ENCODE measurements at regions not wholly inside any gene's neighbourhood (a gene's known extent, or its start where the extent isn't known, plus 50 kb on each side); places are given as distances from the start of the nearest gene placed in this dataset.

DNA sequence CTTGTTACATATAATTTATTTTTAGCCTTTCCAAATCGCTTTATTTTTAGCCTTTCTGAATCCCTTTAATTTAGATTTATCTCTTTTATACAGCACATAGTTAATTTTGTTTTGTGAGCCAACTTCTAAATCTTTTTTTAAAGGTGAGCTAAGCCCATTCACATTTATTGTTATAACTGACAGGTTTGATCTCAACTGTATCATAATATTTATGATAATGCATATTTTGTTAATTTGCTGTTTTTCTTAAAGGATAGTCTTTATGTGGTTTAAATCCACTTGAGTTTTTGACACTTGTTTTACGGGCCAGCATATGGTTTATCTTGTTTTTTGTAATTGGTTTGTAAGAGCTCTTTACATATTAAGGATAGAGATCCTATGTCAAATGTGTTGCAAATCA, 177.8 kb upstream of the SMIM23 start:
- DNase-seq (ENCODE audit: low spot score) (no peak), ATAC-seq (ENCODE audit: insufficient number of reproducible peaks, low FRiP score, low read depth) (no peak)
- no peak overlapping the region for H3K27ac ChIP-seq
- no peak for TF ChIP-seq CTCF (IDR thresholded peaks at IDR 0.05)
- H3K9me3 ChIP-seq: no peaks in the 10 kb centered on the region
- H3K27me3 ChIP-seq (replicated peaks; ENCODE audit: insufficient read depth): no peaks in the 10 kb centered on the region
- H3K4me1 ChIP-seq (ENCODE audit: control insufficient read depth in 1 of 2, low read depth in 2 of 2): no peaks in the 10 kb centered on the region
- no peaks in the 10 kb centered on the region for H3K36me3 ChIP-seq
- no peak overlapping the region for H3K4me3 ChIP-seq

GRCh38 chr5:171609806-171610452, 175.7 kb upstream of the SMIM23 start:
- TF ChIP-seq CTCF (IDR thresholded peaks at IDR 0.05): no peak
- H3K27ac ChIP-seq: no peak overlapping the region
- no peaks in the 10 kb centered on the region for H3K27me3 ChIP-seq (replicated peaks; ENCODE audit: insufficient read depth)
- ATAC-seq (ENCODE audit: insufficient number of reproducible peaks, low FRiP score, low read depth) (no peak), DNase-seq (ENCODE audit: low spot score) (no peak)
- no peaks in the 10 kb centered on the region for H3K9me3 ChIP-seq
- H3K36me3 ChIP-seq: no peaks in the 10 kb centered on the region
- no peak overlapping the region for H3K4me3 ChIP-seq
- no peaks in the 10 kb centered on the region for H3K4me1 ChIP-seq (ENCODE audit: control insufficient read depth in 1 of 2, low read depth in 2 of 2)

DNA sequence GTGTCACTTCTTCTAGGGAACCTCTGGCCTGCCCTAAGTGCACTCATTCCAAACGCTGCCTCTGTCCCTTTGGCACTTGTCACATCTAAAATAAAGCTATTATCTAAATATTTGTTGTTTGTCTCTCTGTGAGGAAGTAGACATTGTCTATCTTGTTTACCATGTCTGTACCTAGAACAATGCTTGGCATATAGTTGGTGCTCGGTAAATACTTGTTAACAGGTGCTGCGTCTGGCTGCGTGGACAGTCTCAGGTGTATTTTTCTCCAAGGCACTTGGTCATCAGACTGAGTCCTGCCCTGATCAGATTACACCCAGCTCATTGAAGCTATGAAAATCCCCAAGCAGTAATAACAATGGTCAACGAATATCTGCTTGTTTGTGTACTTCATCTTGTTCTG, 174.9 kb upstream of the SMIM23 start:
- DNase-seq (ENCODE audit: low spot score): no peak
- Histone ChIP-seq H3K4me1 (ENCODE audit: control insufficient read depth in 1 of 2, low read depth in 2 of 2) (no peaks in the 10 kb centered on the region), H3K36me3 (no peaks in the 10 kb centered on the region), H3K27me3 (replicated peaks; ENCODE audit: insufficient read depth) (no peaks in the 10 kb centered on the region), H3K9me3 (no peaks in the 10 kb centered on the region), H3K4me3 (no peak overlapping the region), H3K27ac (no peak overlapping the region)
- no peak for ATAC-seq (ENCODE audit: insufficient number of reproducible peaks, low FRiP score, low read depth)
- no peak for TF ChIP-seq CTCF (IDR thresholded peaks at IDR 0.05)

GRCh38 chr5:171612749-171613148, 172.9 kb upstream of the SMIM23 start:
- Histone ChIP-seq H3K9me3 (no peaks in the 10 kb centered on the region), H3K27me3 (replicated peaks; ENCODE audit: insufficient read depth) (no peaks in the 10 kb centered on the region), H3K27ac (no peak overlapping the region), H3K4me1 (ENCODE audit: control insufficient read depth in 1 of 2, low read depth in 2 of 2) (no peaks in the 10 kb centered on the region), H3K36me3 (no peaks in the 10 kb centered on the region), H3K4me3 (no peak overlapping the region)
- no peak for DNase-seq (ENCODE audit: low spot score)
- no peak for ATAC-seq (ENCODE audit: insufficient number of reproducible peaks, low FRiP score, low read depth)
- no peak for TF ChIP-seq CTCF (IDR thresholded peaks at IDR 0.05)

GRCh38 chr5:171614511-171614910, 171.1 kb upstream of the SMIM23 start:
- ATAC-seq (ENCODE audit: insufficient number of reproducible peaks, low FRiP score, low read depth) (no peak), DNase-seq (ENCODE audit: low spot score) (no peak)
- Histone ChIP-seq H3K9me3 (no peaks in the 10 kb centered on the region), H3K36me3 (no peaks in the 10 kb centered on the region), H3K27me3 (replicated peaks; ENCODE audit: insufficient read depth) (no peaks in the 10 kb centered on the region), H3K4me3 (no peak overlapping the region), H3K27ac (no peak overlapping the region), H3K4me1 (ENCODE audit: control insufficient read depth in 1 of 2, low read depth in 2 of 2) (no peaks in the 10 kb centered on the region)
- no peak for TF ChIP-seq CTCF (IDR thresholded peaks at IDR 0.05)

Measured in thoracic aorta (tissue), 2 donors.